ENCODE measurements at regions not wholly inside any gene's neighbourhood (a gene's known extent, or its start where the extent isn't known, plus 50 kb on each side); places are given as distances from the start of the nearest gene placed in this dataset.

DNA sequence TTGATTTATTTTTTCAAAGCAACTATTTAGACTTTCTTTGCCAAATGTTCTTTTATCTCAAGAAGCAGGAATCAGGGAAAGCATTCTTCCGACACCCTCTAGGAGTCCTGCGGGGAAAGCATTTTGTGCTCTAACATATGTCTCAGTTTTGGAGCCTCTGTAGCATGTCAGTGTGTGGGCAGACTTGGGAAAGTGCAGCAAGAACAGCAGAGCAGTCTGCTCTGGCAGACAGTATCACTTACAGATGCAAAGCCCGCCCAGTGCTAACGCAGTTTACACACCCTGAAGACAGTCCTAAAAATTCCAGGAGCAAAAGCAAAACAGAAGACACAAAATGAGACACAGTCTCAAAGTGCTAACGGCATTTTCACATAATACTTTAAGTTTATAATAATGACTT is 393.5 kb downstream of the KLF12 start:
- H3K36me3 Mint-ChIP-seq = no peaks in the 10 kb centered on the region
- H3K27ac Mint-ChIP-seq = no peak overlapping the region
- no peaks in the 10 kb centered on the region for H3K4me1 ChIP-seq (ENCODE audit: control insufficient read depth in 1 of 2, insufficient read depth in 2 of 2, low read length in 2 of 2)
- H3K36me3 ChIP-seq (replicated peaks in 1 of 2; ENCODE audit: control insufficient read depth in 1 of 2, insufficient read depth in 2 of 2, low read length in 2 of 2) = no peaks in the 10 kb centered on the region
- H3K79me2 ChIP-seq (ENCODE audit: insufficient read depth, low read length) = no peaks in the 10 kb centered on the region
- no peak overlapping the region for H3K4me2 ChIP-seq (replicated peaks; ENCODE audit: extremely low read depth, low read length, poor library complexity, severe bottlenecking)
- intact Hi-C loops (cut with micrococcal nuclease) = no loop called here
- H3K9me3 Mint-ChIP-seq = no peaks in the 10 kb centered on the region
- H2AFZ ChIP-seq (ENCODE audit: insufficient read depth, low read depth, low read length, poor library complexity, severe bottlenecking) = no peak overlapping the region
- no peaks in the 10 kb centered on the region for H3K9me3 ChIP-seq (replicated peaks in 1 of 2; ENCODE audit: control insufficient read depth in 1 of 2, insufficient read depth in 1 of 2, low read length in 2 of 2)
- no peak overlapping the region for H3K9ac ChIP-seq (ENCODE audit: insufficient read depth, low read length, poor library complexity, severe bottlenecking)
- no peaks in the 10 kb centered on the region for H3K27me3 ChIP-seq (ENCODE audit: control insufficient read depth in 2 of 2, insufficient read depth in 2 of 2, low read length in 2 of 2)
- no peak overlapping the region for H3K4me3 Mint-ChIP-seq
- H3K27me3 Mint-ChIP-seq (ENCODE audit: low read depth in 3 of 3) = peaks cover 0 to 1% (median 0%) of the 10 kb centered on the region in 3 donors
- TF ChIP-seq, protein P1, sequence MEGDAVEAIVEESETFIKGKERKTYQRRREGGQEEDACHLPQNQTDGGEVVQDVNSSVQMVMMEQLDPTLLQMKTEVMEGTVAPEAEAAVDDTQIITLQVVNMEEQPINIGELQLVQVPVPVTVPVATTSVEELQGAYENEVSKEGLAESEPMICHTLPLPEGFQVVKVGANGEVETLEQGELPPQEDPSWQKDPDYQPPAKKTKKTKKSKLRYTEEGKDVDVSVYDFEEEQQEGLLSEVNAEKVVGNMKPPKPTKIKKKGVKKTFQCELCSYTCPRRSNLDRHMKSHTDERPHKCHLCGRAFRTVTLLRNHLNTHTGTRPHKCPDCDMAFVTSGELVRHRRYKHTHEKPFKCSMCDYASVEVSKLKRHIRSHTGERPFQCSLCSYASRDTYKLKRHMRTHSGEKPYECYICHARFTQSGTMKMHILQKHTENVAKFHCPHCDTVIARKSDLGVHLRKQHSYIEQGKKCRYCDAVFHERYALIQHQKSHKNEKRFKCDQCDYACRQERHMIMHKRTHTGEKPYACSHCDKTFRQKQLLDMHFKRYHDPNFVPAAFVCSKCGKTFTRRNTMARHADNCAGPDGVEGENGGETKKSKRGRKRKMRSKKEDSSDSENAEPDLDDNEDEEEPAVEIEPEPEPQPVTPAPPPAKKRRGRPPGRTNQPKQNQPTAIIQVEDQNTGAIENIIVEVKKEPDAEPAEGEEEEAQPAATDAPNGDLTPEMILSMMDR (IDR thresholded peaks at IDR 0.05) = no peak
- H3K27ac ChIP-seq (ENCODE audit: low read depth in 1 of 2, low read length in 2 of 2) = no peak overlapping the region
- H4K20me1 ChIP-seq (ENCODE audit: insufficient read depth, low read length) = no peaks in the 10 kb centered on the region
- 95% methylated on average over 3 of the region's 5 CpGs for WGBS (ENCODE audit: insufficient coverage)
- no peak for DNase-seq
- no peak overlapping the region for H3K4me3 ChIP-seq (replicated peaks in 1 of 3; ENCODE audit: low read depth in 2 of 3, low read length in 3 of 3)
- H3K4me1 Mint-ChIP-seq = no peaks in the 10 kb centered on the region

DNA sequence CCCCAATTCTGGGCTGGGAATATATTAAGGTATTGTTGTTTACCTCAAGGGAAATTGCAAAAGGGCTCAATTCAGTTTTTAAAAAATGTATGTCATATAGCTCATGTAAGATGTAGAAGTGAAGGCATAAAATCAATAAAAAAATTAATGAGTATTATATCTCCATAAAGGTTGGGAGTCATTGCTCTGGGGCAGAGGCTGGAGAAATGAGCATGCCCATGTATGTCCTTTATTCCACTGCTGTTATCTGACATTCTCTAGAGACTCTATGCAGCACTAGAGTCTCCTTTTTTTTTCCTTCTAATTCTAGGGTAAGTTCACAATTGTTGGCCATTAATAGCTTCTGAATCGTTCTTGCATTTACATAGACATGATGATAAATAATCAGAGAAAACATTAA is 394.8 kb downstream of the KLF12 start:
- Mint-ChIP-seq H3K36me3 (no peaks in the 10 kb centered on the region), H3K27ac (no peak overlapping the region), H3K4me3 (no peak overlapping the region), H3K4me1 (no peaks in the 10 kb centered on the region), H3K9me3 (no peaks in the 10 kb centered on the region), H3K27me3 (ENCODE audit: low read depth in 3 of 3) (peaks cover 0 to 3% (median 0%) of the 10 kb centered on the region in 3 donors)
- no peak overlapping the region for H3K4me2 ChIP-seq (replicated peaks; ENCODE audit: extremely low read depth, low read length, poor library complexity, severe bottlenecking)
- H3K9ac ChIP-seq (ENCODE audit: insufficient read depth, low read length, poor library complexity, severe bottlenecking) = no peak overlapping the region
- H3K79me2 ChIP-seq (ENCODE audit: insufficient read depth, low read length) = no peaks in the 10 kb centered on the region
- TF ChIP-seq, protein P1 (IDR thresholded peaks at IDR 0.05) = no peak
- H3K27ac ChIP-seq (ENCODE audit: low read depth in 1 of 2, low read length in 2 of 2) = no peak overlapping the region
- H4K20me1 ChIP-seq (ENCODE audit: insufficient read depth, low read length) = no peaks in the 10 kb centered on the region
- H3K36me3 ChIP-seq (replicated peaks in 1 of 2; ENCODE audit: control insufficient read depth in 1 of 2, insufficient read depth in 2 of 2, low read length in 2 of 2) = no peaks in the 10 kb centered on the region
- no peak overlapping the region for H2AFZ ChIP-seq (ENCODE audit: insufficient read depth, low read depth, low read length, poor library complexity, severe bottlenecking)
- H3K9me3 ChIP-seq (replicated peaks in 1 of 2; ENCODE audit: control insufficient read depth in 1 of 2, insufficient read depth in 1 of 2, low read length in 2 of 2) = no peaks in the 10 kb centered on the region
- H3K4me1 ChIP-seq (ENCODE audit: control insufficient read depth in 1 of 2, insufficient read depth in 2 of 2, low read length in 2 of 2) = no peaks in the 10 kb centered on the region
- no peak for DNase-seq
- no peak overlapping the region for H3K4me3 ChIP-seq (replicated peaks in 1 of 3; ENCODE audit: low read depth in 2 of 3, low read length in 3 of 3)
- no CpG with 5 or more reads among the region's 1 CpG for WGBS (ENCODE audit: insufficient coverage)
- intact Hi-C loops (cut with micrococcal nuclease) = no loop called here
- H3K27me3 ChIP-seq (ENCODE audit: control insufficient read depth in 2 of 2, insufficient read depth in 2 of 2, low read length in 2 of 2) = no peaks in the 10 kb centered on the region

All from CD14-positive monocyte (primary cell).